ENCODE measurements at regions not wholly inside any gene's neighbourhood (a gene's known extent, or its start where the extent isn't known, plus 50 kb on each side); places are given as distances from the start of the nearest gene placed in this dataset.

GRCh38 chr5:12174734-12175133 lies 270.5 kb upstream of the CTNND2 start:
- FAIRE-seq, result no peak
- H2BK20ac ChIP-seq (ENCODE audit: low read length), result no peak overlapping the region
- H4K20me1 ChIP-seq (replicated peaks in 1 of 2; ENCODE audit: control insufficient read depth in 1 of 2, insufficient read depth in 2 of 2, low read length in 2 of 2), result no peaks in the 10 kb centered on the region
- no peak overlapping the region for H3K27ac ChIP-seq (ENCODE audit: low read depth, low read length)
- no peak overlapping the region for H4K8ac ChIP-seq (ENCODE audit: extremely low read depth, insufficient read depth, low read length)
- H2BK5ac ChIP-seq (ENCODE audit: low read depth, low read length), result no peak overlapping the region
- no peak overlapping the region for H2BK12ac ChIP-seq (ENCODE audit: low read depth, low read length)
- H3K27me3 ChIP-seq (replicated peaks in 1 of 4; ENCODE audit: control insufficient read depth in 3 of 4, extremely low read depth in 1 of 4, insufficient read depth in 3 of 4, low read length in 3 of 4), result no peaks in the 10 kb centered on the region
- no peak overlapping the region for H2AFZ ChIP-seq (ENCODE audit: low read length)
- no peaks in the 10 kb centered on the region for H3K79me2 ChIP-seq (ENCODE audit: control insufficient read depth in 1 of 2, insufficient read depth in 2 of 2, low read length in 2 of 2)
- ChIA-PET POLR2A (ENCODE audit: partially characterized antibody) (no interaction called here), CTCF (ENCODE audit: partially characterized antibody) (no interaction called here)
- peak overlapping the region; percentile 37 to 54; a peak in 3 of 4 replicates for H3K4me2 ChIP-seq (ENCODE audit: insufficient read depth in 1 of 2, low read depth in 2 of 2, low read length in 2 of 2)
- no peak overlapping the region for H2BK15ac ChIP-seq (ENCODE audit: low read length)
- H2BK120ac ChIP-seq (replicated peaks; ENCODE audit: low read depth, low read length), result no peak overlapping the region
- no peak for DNase-seq (ENCODE audit: low read depth in 1 of 2, low spot score in 2 of 2)
- H3K4me1 ChIP-seq (replicated peaks in 1 of 4; ENCODE audit: control insufficient read depth in 3 of 4, insufficient read depth in 4 of 4, low read length in 3 of 4), result peaks cover 0 to 24% (median 9%) of the 10 kb centered on the region in 4 experiments; a peak in 4 of 7 replicates
- H3K9me3 ChIP-seq (ENCODE audit: insufficient read depth in 2 of 2, low read depth in 1 of 2, low read length in 1 of 2), result peaks cover 0 to 3% of the 10 kb centered on the region in 2 experiments; a peak in 1 of 4 replicates
- peaks cover 0 to 6% (median 0%) of the 10 kb centered on the region in 4 experiments; a peak in 1 of 8 replicates for H3K36me3 ChIP-seq (ENCODE audit: control insufficient read depth in 2 of 4, insufficient read depth in 4 of 4, low read length in 3 of 4)
- H3K23ac ChIP-seq (ENCODE audit: insufficient read length), result no peak overlapping the region
- no peak overlapping the region for H3K9ac ChIP-seq (replicated peaks in 1 of 4; ENCODE audit: extremely low read depth in 1 of 4, low read depth in 3 of 4, low read length in 3 of 4)
- no peak overlapping the region for H4K91ac ChIP-seq (replicated peaks; ENCODE audit: insufficient read length, low read length)
- H3K56ac ChIP-seq (replicated peaks; ENCODE audit: insufficient read length, low read depth, low read length), result no peak overlapping the region
- H3K4me3 ChIP-seq (ENCODE audit: extremely low read depth in 1 of 4, insufficient read depth in 2 of 4, low read depth in 3 of 4, low read length in 4 of 4), result peak overlapping the region in 1 of 4 experiments; percentile 11; a peak in 1 of 8 replicates
- peak overlapping the region; percentile 91 for H4K5ac ChIP-seq (ENCODE audit: insufficient read length, low read depth, low read length)
- WGBS, 2 experiments (ENCODE audit: extremely low coverage in 1 of 2, insufficient coverage in 1 of 2, insufficient read length in 1 of 2, insufficient replicate concordance in 2 of 2, low coverage in 1 of 2, low lambda C conversion rate in 2 of 2, missing lambda C conversion rate in 1 of 2), result 65% methylated on average over 2 of the region's 2 CpGs; no CpG with 5 or more reads in 1 of the 2 experiments
- no peak overlapping the region; the same call in 1 of the 2 replicates for H3K18ac ChIP-seq (ENCODE audit: extremely low read depth, low read length)
- H3K14ac ChIP-seq (ENCODE audit: insufficient read length), result no peak overlapping the region
- no peak overlapping the region for H2AK5ac ChIP-seq (ENCODE audit: low read depth, low read length)
- H3K4ac ChIP-seq (replicated peaks; ENCODE audit: insufficient read length, low read depth, low read length), result no peak overlapping the region
- H3K23me2 ChIP-seq (ENCODE audit: low read depth, low read length), result no peaks in the 10 kb centered on the region
- H3K79me1 ChIP-seq (ENCODE audit: low read depth, low read length), result no peaks in the 10 kb centered on the region

All from H1 (cell line).